Mesodermal cell (in vitro differentiated cells): ENCODE measurements at regions not wholly inside any gene's neighbourhood (a gene's known extent, or its start where the extent isn't known, plus 50 kb on each side); places are given as distances from the start of the nearest gene placed in this dataset.
"Not testable (repeated sequence)": the region's sequence is repeated elsewhere in the genome, so short reads cannot be mapped to it uniquely, and the experiment has no call there.

ENCODE experiments used
- H3K27ac ChIP-seq: 2 replicates; pipeline ENCODE4 v1.7.0; 2013; ENCODE audit warnings: mild to moderate bottlenecking, low read depth, low read length, moderate library complexity; ENCODE audit not compliant: severe bottlenecking
- H3K36me3 ChIP-seq: 2 replicates; pipeline ENCODE4 v1.7.1; 2013; ENCODE audit warnings: mild to moderate bottlenecking, low read length, moderate library complexity; ENCODE audit not compliant: control insufficient read depth, insufficient read depth
- H3K4me1 ChIP-seq: one replicate; pipeline ENCODE4 v1.7.1; 2013; ENCODE audit warnings: mild to moderate bottlenecking, low read length; ENCODE audit not compliant: insufficient read depth, control insufficient read depth, poor library complexity, severe bottlenecking
- H3K4me3 ChIP-seq: 2 replicates; pipeline ENCODE4 v1.7.0; 2013; ENCODE audit warnings: low read length, control low read depth, mild to moderate bottlenecking; ENCODE audit not compliant: insufficient read depth, poor library complexity, severe bottlenecking; ENCODE audit errors: extremely low read depth
- H3K9me3 ChIP-seq: 2 replicates; pipeline ENCODE4 v1.7.1; 2013; ENCODE audit warnings: mild to moderate bottlenecking, low read length, moderate library complexity; ENCODE audit not compliant: control insufficient read depth
- WGBS, 2 experiments: methylation state at CpG; one replicate each; pipeline ENCODE4 v1.1.5; 2013; ENCODE audit warnings: missing lambda C conversion rate in 2 of 2; ENCODE audit not compliant: insufficient coverage in 2 of 2; 5-methylcytosine and 5-hydroxymethylcytosine counted together

GRCh38 chr21:18549214-18549905 is 145.8 kb upstream of the TMPRSS15 start:
- Histone ChIP-seq H3K36me3 (no peaks in the 10 kb centered on the region), H3K4me3 (no peak overlapping the region), H3K9me3 (no peaks in the 10 kb centered on the region), H3K27ac (no peak overlapping the region), H3K4me1 (no peaks in the 10 kb centered on the region)
- WGBS, 2 experiments = 100% methylated on average over 1 of the region's 4 CpGs; no CpG with 5 or more reads in 1 of the 2 experiments

GRCh38 chr21:18550361-18550760 is 146.8 kb upstream of the TMPRSS15 start:
- Histone ChIP-seq H3K4me3 (no peak overlapping the region), H3K9me3 (no peaks in the 10 kb centered on the region), H3K4me1 (no peaks in the 10 kb centered on the region), H3K36me3 (no peaks in the 10 kb centered on the region), H3K27ac (no peak overlapping the region)
- WGBS, 2 experiments = no CpG with 5 or more reads among the region's 3 CpGs

- no CpG with 5 or more reads among the region's 2 CpGs for WGBS, 2 experiments
- no peaks in the 10 kb centered on the region for H3K4me1 ChIP-seq
- no peaks in the 10 kb centered on the region for H3K9me3 ChIP-seq
- no peak overlapping the region for H3K27ac ChIP-seq
- no peak overlapping the region for H3K4me3 ChIP-seq
- H3K36me3 ChIP-seq = no peaks in the 10 kb centered on the region
These were observed 150.2 kb upstream of the TMPRSS15 start for GRCh38 chr21:18553786-18554185.

GRCh38 chr21:18567770-18568169 is 164.2 kb upstream of the TMPRSS15 start:
- not testable (repeated sequence) for H3K4me1 ChIP-seq, H3K4me3 ChIP-seq, H3K27ac ChIP-seq, H3K36me3 ChIP-seq, H3K9me3 ChIP-seq
- 100% methylated on average over 1 to 5 of the region's 10 CpGs for WGBS, 2 experiments

GRCh38 chr21:18588001-18588662 is 184.5 kb upstream of the TMPRSS15 start:
- no peaks in the 10 kb centered on the region for H3K9me3 ChIP-seq
- H3K4me3 ChIP-seq = no peak overlapping the region
- H3K36me3 ChIP-seq = no peaks in the 10 kb centered on the region
- WGBS, 2 experiments = 88 to 100% methylated on average over 1 of the region's 4 CpGs
- no peaks in the 10 kb centered on the region for H3K4me1 ChIP-seq
- no peak overlapping the region for H3K27ac ChIP-seq

- Histone ChIP-seq H3K27ac (no peak overlapping the region), H3K9me3 (no peaks in the 10 kb centered on the region), H3K36me3 (no peaks in the 10 kb centered on the region), H3K4me3 (no peak overlapping the region), H3K4me1 (no peaks in the 10 kb centered on the region)
- no CpG with 5 or more reads among the region's 1 CpG for WGBS, 2 experiments
These were observed 197.6 kb upstream of the TMPRSS15 start for GRCh38 chr21:18601146-18601545.

GRCh38 chr21:18602711-18603110 is 199.1 kb upstream of the TMPRSS15 start:
- Histone ChIP-seq H3K4me3 (no peak overlapping the region), H3K27ac (no peak overlapping the region), H3K4me1 (no peaks in the 10 kb centered on the region), H3K36me3 (no peaks in the 10 kb centered on the region), H3K9me3 (no peaks in the 10 kb centered on the region)
- WGBS, 2 experiments = 94% methylated on average over 2 of the region's 3 CpGs; no CpG with 5 or more reads in 1 of the 2 experiments

GRCh38 chr21:18603261-18603660 is 199.7 kb upstream of the TMPRSS15 start:
- Histone ChIP-seq H3K9me3 (no peaks in the 10 kb centered on the region), H3K4me1 (no peaks in the 10 kb centered on the region), H3K4me3 (no peak overlapping the region), H3K36me3 (no peaks in the 10 kb centered on the region), H3K27ac (no peak overlapping the region)
- no CpG with 5 or more reads among the region's 2 CpGs for WGBS, 2 experiments

GRCh38 chr21:18603980-18604379 is 200.4 kb upstream of the TMPRSS15 start:
- Histone ChIP-seq H3K27ac (no peak overlapping the region), H3K36me3 (no peaks in the 10 kb centered on the region)
- 100% methylated on average over 1 of the region's 3 CpGs; no CpG with 5 or more reads in 1 of the 2 experiments for WGBS, 2 experiments

GRCh38 chr21:18608226-18608625 is 204.6 kb upstream of the TMPRSS15 start:
- WGBS, 2 experiments = 100% methylated on average over 1 of the region's 1 CpG; no CpG with 5 or more reads in 1 of the 2 experiments
- Histone ChIP-seq H3K36me3 (no peaks in the 10 kb centered on the region), H3K9me3 (no peaks in the 10 kb centered on the region), H3K27ac (no peak overlapping the region), H3K4me1 (no peaks in the 10 kb centered on the region), H3K4me3 (no peak overlapping the region)

More at GRCh38 chr21:18603980-18604379, 200.4 kb upstream of the TMPRSS15 start:
- no peaks in the 10 kb centered on the region for H3K9me3 ChIP-seq
- H3K4me3 ChIP-seq = no peak overlapping the region
- no peaks in the 10 kb centered on the region for H3K4me1 ChIP-seq

GRCh38 chr21:18614303-18614702 is 210.7 kb upstream of the TMPRSS15 start:
- Histone ChIP-seq H3K4me1 (no peaks in the 10 kb centered on the region), H3K27ac (no peak overlapping the region), H3K36me3 (no peaks in the 10 kb centered on the region), H3K9me3 (no peaks in the 10 kb centered on the region), H3K4me3 (no peak overlapping the region)
- WGBS, 2 experiments = 100% methylated on average over 2 of the region's 3 CpGs; no CpG with 5 or more reads in 1 of the 2 experiments
